WTC11 (cell line): ENCODE measurements at regions not wholly inside any gene's neighbourhood (a gene's known extent, or its start where the extent isn't known, plus 50 kb on each side); places are given as distances from the start of the nearest gene placed in this dataset.

Source experiments
- ATAC-seq: fragments of 200-7000 bp; cut with Tn5 transposase; 2 replicates; pipeline ENCODE4 v1.10.0; 2021; ENCODE audit warnings: mild to moderate bottlenecking, moderate library complexity
- CTCF ChIA-PET: fragments of 300-600 bp; sonication (Branson Sonifier 250); formaldehyde crosslinking; loops from one replicate; lab custom pipeline; 2021; ENCODE audit warnings: antibody characterized with exemption; lab: Charles Lee
- POLR2A ChIA-PET: fragments of 350-600 bp; sonication (Branson Sonifier 250); formaldehyde crosslinking; loops from one replicate; lab custom pipeline; 2021; ENCODE audit warnings: antibody characterized with exemption; lab: Charles Lee
- DNase-seq: peaks from one replicate; pipeline ENCODE4 v3.0.0; 2021; ENCODE audit warnings: low spot score
- H3K27ac Mint-ChIP-seq: 2 replicates; pipeline ENCODE4 v1.8.0; 2021; ENCODE audit warnings: mixed read lengths
- H3K27me3 Mint-ChIP-seq: 2 replicates; pipeline ENCODE4 v1.8.0; 2021; ENCODE audit warnings: low read depth, mild to moderate bottlenecking, moderate library complexity, mixed read lengths
- H3K36me3 Mint-ChIP-seq: 2 replicates; pipeline ENCODE4 v1.8.0; 2021; ENCODE audit warnings: mixed read lengths
- H3K4me1 Mint-ChIP-seq: 2 replicates; pipeline ENCODE4 v1.8.0; 2022; ENCODE audit warnings: mixed read lengths
- H3K4me3 Mint-ChIP-seq: 2 replicates; pipeline ENCODE4 v1.8.0; 2021; ENCODE audit warnings: mild to moderate bottlenecking, moderate library complexity, mixed read lengths
- H3K9me3 Mint-ChIP-seq: 2 replicates; pipeline ENCODE4 v1.8.0; 2021; ENCODE audit warnings: mixed read lengths
- CDX4 ChIP-seq: fragments of 250-450 bp; sonication (Bioruptor Pico); IDR thresholded peaks from 2 replicates; pipeline ENCODE4 v1.9.0; 2021; ENCODE audit warnings: moderate library complexity, mild to moderate bottlenecking, inconsistent platforms, borderline replicate concordance
- CREM ChIP-seq: sonication (generic); formaldehyde crosslinking; IDR thresholded peaks from 2 replicates; pipeline ENCODE4 v1.8.1; 2022; ENCODE audit warnings: mild to moderate bottlenecking, missing genetic modification reagents, moderate library complexity
- E2F1 ChIP-seq: sonication (generic); formaldehyde crosslinking; IDR thresholded peaks from 2 replicates; pipeline ENCODE4 v1.8.0; 2022; ENCODE audit warnings: mild to moderate bottlenecking, missing genetic modification reagents
- GRHL2 ChIP-seq: fragments of 250-450 bp; sonication (Bioruptor Pico); IDR thresholded peaks from 2 replicates; pipeline ENCODE4 v1.8.0; 2022; ENCODE audit warnings: mild to moderate bottlenecking, moderate library complexity; ENCODE audit not compliant: insufficient replicate concordance, severe bottlenecking
- HMGXB4 ChIP-seq: sonication (generic); formaldehyde crosslinking; IDR thresholded peaks from 2 replicates; pipeline ENCODE4 v1.8.1; 2023; ENCODE audit warnings: mild to moderate bottlenecking, moderate library complexity, missing genetic modification reagents
- JAZF1 ChIP-seq: fragments of 250-450 bp; sonication (Bioruptor Pico); IDR thresholded peaks from 2 replicates; pipeline ENCODE4 v1.9.0; 2021; ENCODE audit warnings: moderate library complexity, mild to moderate bottlenecking, inconsistent platforms
- MAX ChIP-seq: sonication (generic); formaldehyde crosslinking; IDR thresholded peaks from 2 replicates; pipeline ENCODE4 v1.8.0; 2022; ENCODE audit warnings: mild to moderate bottlenecking, missing genetic modification reagents
- MLX ChIP-seq: sonication (generic); formaldehyde crosslinking; IDR thresholded peaks from 2 replicates; pipeline ENCODE4 v1.8.1; 2023; ENCODE audit warnings: mild to moderate bottlenecking, missing genetic modification reagents, moderate library complexity
- RORB ChIP-seq: fragments of 250-450 bp; sonication (Bioruptor Pico); IDR thresholded peaks from 2 replicates; pipeline ENCODE4 v1.9.0; 2021; ENCODE audit warnings: mild to moderate bottlenecking
- ZNF281 ChIP-seq: sonication (generic); formaldehyde crosslinking; IDR thresholded peaks from 2 replicates; pipeline ENCODE4 v1.8.0; 2023; ENCODE audit warnings: mild to moderate bottlenecking, missing genetic modification reagents
- ZNF425 ChIP-seq: fragments of 250-450 bp; sonication (Bioruptor Pico); conservative IDR thresholded peaks from 2 replicates; pipeline ENCODE4 v1.9.0; 2021; ENCODE audit warnings: mild to moderate bottlenecking
- ZNF532 ChIP-seq: fragments of 250-450 bp; sonication (Bioruptor Pico); IDR thresholded peaks from 2 replicates; pipeline ENCODE4 v1.9.0; 2021; ENCODE audit warnings: mild to moderate bottlenecking, borderline replicate concordance

- no peak for TF ChIP-seq CREM (CRISPR knock-in tag)
- TF ChIP-seq HMGXB4 (CRISPR knock-in tag), result no peak
- TF ChIP-seq GRHL2, result no peak
- no peak for TF ChIP-seq JAZF1
- no peak for TF ChIP-seq ZNF425 (CRISPR knock-in tag)
- no peak for TF ChIP-seq ZNF532 (CRISPR knock-in tag)
- TF ChIP-seq, all 79 proteins: peak for 0
Measured at GRCh38 chr1:234881893-234882771, 246.5 kb downstream of the TOMM20 start (continued).

GRCh38 chr1:234879147-234880080 lies 249.2 kb downstream of the TOMM20 start:
- no peaks in the 10 kb centered on the region for H3K36me3 Mint-ChIP-seq
- ATAC-seq (no peak), DNase-seq (no peak)
- ChIA-PET POLR2A (interaction anchor here (0.6 to 1.0 kb wide), 3 partner anchors 12 to 63 kb away, joined by 3 to 4 read pairs (median 4); no protein-coding TSS in a partner anchor), CTCF (no interaction called here)
- no peaks in the 10 kb centered on the region for H3K4me1 Mint-ChIP-seq
- no peak for TF ChIP-seq MLX (CRISPR knock-in tag)
- no peaks in the 10 kb centered on the region for H3K9me3 Mint-ChIP-seq
- H3K4me3 Mint-ChIP-seq, result no peak overlapping the region
- no peaks in the 10 kb centered on the region; the same call in 1 of the 2 replicates for H3K27me3 Mint-ChIP-seq
- H3K27ac Mint-ChIP-seq, result no peak overlapping the region

- POLR2A ChIA-PET, result interaction anchor here (0.6 to 0.7 kb wide), 2 partner anchors 14 to 34 kb away, joined by 3 to 4 read pairs; no protein-coding TSS in a partner anchor
- ATAC-seq, result no peak
- Mint-ChIP-seq H3K4me1 (no peaks in the 10 kb centered on the region), H3K27ac (no peak overlapping the region), H3K36me3 (no peaks in the 10 kb centered on the region), H3K4me3 (no peak overlapping the region), H3K9me3 (no peaks in the 10 kb centered on the region), H3K27me3 (no peaks in the 10 kb centered on the region)
- no peak for DNase-seq
- CTCF ChIA-PET, result no interaction called here
- TF ChIP-seq CDX4 (no peak), ZNF281 (CRISPR knock-in tag) (no peak), RORB (CRISPR knock-in tag) (no peak), MAX (no peak), E2F1 (CRISPR knock-in tag) (no peak)
Measured at GRCh38 chr1:234878288-234878687, 250.3 kb downstream of the TOMM20 start.
